Osteoblast (primary cell): ENCODE measurements at regions not wholly inside any gene's neighbourhood (a gene's known extent, or its start where the extent isn't known, plus 50 kb on each side); places are given as distances from the start of the nearest gene placed in this dataset.
"Not testable (repeated sequence)": the region's sequence is repeated elsewhere in the genome, so short reads cannot be mapped to it uniquely, and the experiment has no call there.

Experiments used
- DNase-seq: peaks from one replicate; pipeline ENCODE4 v3.0.0; 2011; ENCODE audit warnings: low spot score, mixed read lengths; ENCODE audit not compliant: insufficient read length; ENCODE audit errors: missing footprints
- H2AFZ ChIP-seq: 2 replicates; pipeline ENCODE4 v1.6.0; 2011; ENCODE audit warnings: mild to moderate bottlenecking, low read length
- H3K27ac ChIP-seq: 2 replicates; pipeline ENCODE4 v1.5.1; 2011; ENCODE audit warnings: mild to moderate bottlenecking, low read depth, low read length, moderate library complexity
- H3K27me3 ChIP-seq: 2 replicates; pipeline ENCODE4 v1.6.0; 2012; ENCODE audit warnings: mild to moderate bottlenecking, control low read depth, inconsistent platforms, low read length, moderate library complexity; ENCODE audit not compliant: insufficient read depth
- H3K36me3 ChIP-seq: 2 replicates; pipeline ENCODE4 v1.5.1; 2011; ENCODE audit warnings: mild to moderate bottlenecking, low read length, control low read depth, moderate library complexity; ENCODE audit not compliant: insufficient read depth
- H3K4me1 ChIP-seq: 2 replicates; pipeline ENCODE4 v1.5.1; 2011; ENCODE audit warnings: mild to moderate bottlenecking, low read length, control low read depth, moderate library complexity; ENCODE audit not compliant: insufficient read depth
- H3K4me2 ChIP-seq: 2 replicates; pipeline ENCODE4 v1.6.0; 2011; ENCODE audit warnings: mild to moderate bottlenecking, low read length; ENCODE audit not compliant: insufficient read depth
- H3K4me3 ChIP-seq: fragments of 200-600 bp; sonication (generic); 3 replicates; pipeline ENCODE4 v1.5.1; 2012; ENCODE audit warnings: mild to moderate bottlenecking, low read length, inconsistent platforms; ENCODE audit not compliant: insufficient read depth
- H3K79me2 ChIP-seq: 2 replicates; pipeline ENCODE4 v1.6.0; 2012; ENCODE audit warnings: mild to moderate bottlenecking, low read length, control low read depth, inconsistent platforms; ENCODE audit not compliant: insufficient read depth
- H3K9me3 ChIP-seq: 2 replicates; pipeline ENCODE4 v1.5.1; 2011; ENCODE audit warnings: low read depth, low read length, control low read depth
- H4K20me1 ChIP-seq: 2 replicates; pipeline ENCODE4 v1.6.0; 2012; ENCODE audit warnings: mild to moderate bottlenecking, low read length, control low read depth; ENCODE audit not compliant: insufficient read depth
- TF ChIP-seq, protein P1 (sequence below): IDR thresholded peaks from 2 replicates; pipeline ENCODE4 v1.5.1; 2011; ENCODE audit warnings: mild to moderate bottlenecking, low read depth, low read length, moderate library complexity; ENCODE audit errors: extremely low read depth

DNA sequence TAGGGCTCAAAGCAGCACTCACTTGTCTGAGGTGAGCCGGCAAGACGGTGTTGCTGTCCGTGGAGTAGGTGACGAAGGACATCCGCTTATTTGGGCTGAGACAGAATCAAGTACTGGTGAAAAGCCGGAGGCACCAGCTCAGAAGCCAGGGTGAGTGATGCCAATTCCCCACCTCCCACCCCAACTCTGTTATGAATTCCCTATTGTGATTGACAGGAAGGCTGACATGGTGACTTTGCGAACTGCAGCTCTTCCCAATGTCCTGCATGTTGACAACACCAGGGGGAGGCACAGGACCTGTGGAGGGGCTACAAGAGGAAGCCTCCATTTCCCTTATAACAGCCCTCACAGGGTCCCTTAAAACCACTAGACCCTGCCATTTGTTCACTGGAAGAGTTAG is 52.3 kb upstream of the MSMB start:
- H3K27ac ChIP-seq, result no peak overlapping the region
- TF ChIP-seq, protein P1, sequence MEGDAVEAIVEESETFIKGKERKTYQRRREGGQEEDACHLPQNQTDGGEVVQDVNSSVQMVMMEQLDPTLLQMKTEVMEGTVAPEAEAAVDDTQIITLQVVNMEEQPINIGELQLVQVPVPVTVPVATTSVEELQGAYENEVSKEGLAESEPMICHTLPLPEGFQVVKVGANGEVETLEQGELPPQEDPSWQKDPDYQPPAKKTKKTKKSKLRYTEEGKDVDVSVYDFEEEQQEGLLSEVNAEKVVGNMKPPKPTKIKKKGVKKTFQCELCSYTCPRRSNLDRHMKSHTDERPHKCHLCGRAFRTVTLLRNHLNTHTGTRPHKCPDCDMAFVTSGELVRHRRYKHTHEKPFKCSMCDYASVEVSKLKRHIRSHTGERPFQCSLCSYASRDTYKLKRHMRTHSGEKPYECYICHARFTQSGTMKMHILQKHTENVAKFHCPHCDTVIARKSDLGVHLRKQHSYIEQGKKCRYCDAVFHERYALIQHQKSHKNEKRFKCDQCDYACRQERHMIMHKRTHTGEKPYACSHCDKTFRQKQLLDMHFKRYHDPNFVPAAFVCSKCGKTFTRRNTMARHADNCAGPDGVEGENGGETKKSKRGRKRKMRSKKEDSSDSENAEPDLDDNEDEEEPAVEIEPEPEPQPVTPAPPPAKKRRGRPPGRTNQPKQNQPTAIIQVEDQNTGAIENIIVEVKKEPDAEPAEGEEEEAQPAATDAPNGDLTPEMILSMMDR, result no peak

DNA sequence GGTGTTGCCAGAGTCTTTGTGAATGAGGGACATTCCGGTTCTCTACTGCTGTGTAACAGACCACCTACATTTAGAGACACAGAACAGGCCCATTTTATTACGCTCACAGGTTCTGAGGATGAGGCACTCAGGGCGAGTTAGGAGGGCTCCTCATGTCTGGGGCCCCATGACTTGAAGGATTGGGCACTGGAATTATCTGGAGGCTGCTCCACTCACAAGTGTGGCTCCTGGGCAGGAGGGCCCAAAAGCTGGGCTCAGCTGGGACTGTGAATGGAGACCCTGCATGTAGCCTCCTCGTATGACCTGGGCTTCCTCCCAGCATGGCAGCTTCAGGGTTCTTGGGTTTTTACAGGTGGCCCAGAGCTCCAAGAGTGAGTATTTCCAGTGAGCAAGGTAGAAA is 52.9 kb upstream of the MSMB start:
- H3K27me3 ChIP-seq, H3K27ac ChIP-seq, H4K20me1 ChIP-seq, H3K9me3 ChIP-seq, H3K79me2 ChIP-seq, H3K4me2 ChIP-seq, H3K4me3 ChIP-seq, H2AFZ ChIP-seq, H3K4me1 ChIP-seq, DNase-seq, H3K36me3 ChIP-seq: not testable (repeated sequence)

More for the DNA sequence above, 52.3 kb upstream of the MSMB start:
- Histone ChIP-seq H3K79me2 (no peaks in the 10 kb centered on the region), H2AFZ (no peak overlapping the region), H3K4me3 (no peak overlapping the region), H3K27me3 (no peaks in the 10 kb centered on the region), H3K9me3 (no peaks in the 10 kb centered on the region), H3K36me3 (no peaks in the 10 kb centered on the region), H3K4me1 (no peaks in the 10 kb centered on the region), H3K4me2 (no peak overlapping the region), H4K20me1 (no peaks in the 10 kb centered on the region)
- no peak for DNase-seq

DNA sequence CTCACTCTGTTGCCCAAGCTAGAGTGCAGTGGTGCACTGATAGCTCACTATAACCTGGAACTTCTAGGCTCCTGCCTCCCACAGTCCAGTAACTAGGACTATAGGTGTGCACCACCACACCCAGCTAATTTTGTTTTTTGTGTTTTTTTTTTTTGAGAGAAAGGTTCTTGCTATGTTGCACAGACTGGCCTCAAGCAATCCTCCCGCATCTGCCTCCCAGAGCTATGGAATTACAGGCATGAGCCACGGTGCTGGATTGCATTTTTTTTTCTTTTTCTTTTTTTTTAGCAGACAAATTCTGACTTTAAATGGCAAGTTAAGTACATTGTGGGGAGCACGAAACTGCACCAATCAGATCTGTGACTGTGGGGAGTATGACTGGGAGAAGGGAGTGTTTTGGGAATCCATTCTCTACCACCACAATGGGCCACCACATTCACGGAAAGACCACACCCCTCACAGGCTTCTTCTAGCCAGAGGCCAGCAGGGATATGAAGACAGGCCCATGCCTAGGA is 58.1 kb upstream of the MSMB start:
- Histone ChIP-seq H3K36me3 (no peaks in the 10 kb centered on the region), H3K9me3 (no peaks in the 10 kb centered on the region), H3K4me2 (no peak overlapping the region), H4K20me1 (no peaks in the 10 kb centered on the region), H3K79me2 (no peaks in the 10 kb centered on the region), H3K4me1 (peaks cover 5% of the 10 kb centered on the region), H3K4me3 (no peak overlapping the region), H3K27me3 (peaks cover 16% of the 10 kb centered on the region), H2AFZ (no peak overlapping the region), H3K27ac (no peak overlapping the region)
- DNase-seq, result no peak
- TF ChIP-seq, protein P1, result no peak

DNA sequence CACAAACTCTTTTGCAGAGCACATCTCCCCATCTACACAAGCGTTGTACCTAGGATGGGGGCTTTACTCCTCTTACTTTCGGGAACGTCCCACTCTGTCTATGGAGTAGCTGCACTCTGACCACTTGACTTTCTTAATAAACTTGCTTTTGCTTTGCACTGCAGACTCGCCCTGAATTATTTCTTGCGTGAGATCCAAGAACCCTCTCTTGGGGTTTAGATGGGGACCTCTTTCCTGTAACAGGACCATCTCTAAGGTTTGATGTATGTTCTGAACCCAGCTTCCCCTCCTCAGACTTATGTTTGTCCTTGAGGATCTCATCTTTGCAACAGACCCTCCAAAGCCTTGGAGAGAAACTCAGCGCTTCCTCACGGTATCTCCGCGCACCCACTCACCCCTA is 59.3 kb upstream of the MSMB start:
- H3K27me3 ChIP-seq, result peaks cover 16% of the 10 kb centered on the region
- not testable (repeated sequence) for H3K27ac ChIP-seq, H3K9me3 ChIP-seq, H3K4me3 ChIP-seq, H3K4me1 ChIP-seq, H3K36me3 ChIP-seq, H3K79me2 ChIP-seq, DNase-seq, H4K20me1 ChIP-seq, H3K4me2 ChIP-seq, H2AFZ ChIP-seq

DNA sequence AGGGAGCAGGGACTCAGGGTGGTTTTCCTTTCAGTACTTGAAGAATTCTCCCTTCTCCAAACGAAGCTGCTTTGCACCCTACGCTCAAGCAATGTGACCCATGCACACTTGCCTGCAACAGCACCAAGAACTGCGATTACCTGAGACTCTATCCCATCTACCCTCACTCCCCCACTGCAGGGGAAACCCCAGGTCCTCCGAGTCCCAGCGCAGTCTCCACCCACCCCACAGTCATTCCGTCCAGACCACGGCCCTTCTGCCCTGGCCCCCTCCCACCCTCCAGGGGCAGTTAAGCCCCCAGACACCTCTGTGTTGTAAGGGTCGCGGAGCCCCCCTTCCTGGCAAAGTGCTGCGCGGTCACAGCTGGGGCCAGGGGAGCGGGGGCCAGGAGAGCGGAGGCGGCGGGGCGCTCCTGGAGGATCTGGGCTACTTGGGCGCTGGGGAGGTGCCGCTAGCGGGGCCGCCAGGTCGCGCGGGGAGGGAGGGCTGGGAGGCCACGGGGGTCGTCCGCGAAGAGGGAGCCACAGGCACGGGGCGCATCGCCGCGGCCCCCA is 59.9 kb upstream of the MSMB start:
- H3K27ac ChIP-seq, H3K9me3 ChIP-seq, H3K79me2 ChIP-seq, H2AFZ ChIP-seq, H3K4me1 ChIP-seq, H3K36me3 ChIP-seq, H4K20me1 ChIP-seq: not testable (repeated sequence)
- Histone ChIP-seq H3K27me3 (peaks cover 16% of the 10 kb centered on the region), H3K4me2 (peak overlapping the region; percentile 80), H3K4me3 (peak overlapping the region; percentile 53)
- peak; percentile 44 for DNase-seq
